Natural killer cell (primary cell): ENCODE measurements at regions not wholly inside any gene's neighbourhood (a gene's known extent, or its start where the extent isn't known, plus 50 kb on each side); places are given as distances from the start of the nearest gene placed in this dataset.

Experiments used
- ATAC-seq, 3 donors: fragments of 150-1000 bp in 2 of 3; fragments of 200-7000 bp in 1 of 3; cut with Tn5 transposase; 1 replicate in 1 of 3; 2 replicates in 2 of 3; pipeline ENCODE4 v1.10.0; 2021; ENCODE audit warnings: mild to moderate bottlenecking in 2 of 3, moderate library complexity in 2 of 3
- DNase-seq, 2 donors: peaks; one replicate each; pipeline versions ENCODE4 v3.0.0 to v3.0.0-alpha.2; 2013 to 2021; ENCODE audit warnings: mixed read lengths in 1 of 2
- H3K27ac ChIP-seq: one replicate; pipeline ENCODE4 v1.5.1; 2013; ENCODE audit warnings: mild to moderate bottlenecking, low read length
- H3K27me3 ChIP-seq: one replicate; pipeline ENCODE4 v1.6.1; 2013; ENCODE audit warnings: low read length; ENCODE audit not compliant: control insufficient read depth, insufficient read depth
- H3K36me3 ChIP-seq: one replicate; pipeline ENCODE4 v1.6.1; 2013; ENCODE audit warnings: low read length; ENCODE audit not compliant: control insufficient read depth, insufficient read depth
- H3K4me1 ChIP-seq: one replicate; pipeline ENCODE4 v1.6.1; 2013; ENCODE audit warnings: low read length; ENCODE audit not compliant: control insufficient read depth, insufficient read depth
- H3K4me3 ChIP-seq: one replicate; pipeline ENCODE4 v1.5.1; 2013; ENCODE audit warnings: low read length
- H3K9me3 ChIP-seq: one replicate; pipeline ENCODE4 v1.6.1; 2013; ENCODE audit warnings: low read length; ENCODE audit not compliant: control insufficient read depth, insufficient read depth
- H3K27ac Mint-ChIP-seq, 2 donors: one replicate each; pipeline ENCODE4 v1.8.0; 2022; ENCODE audit warnings: mild to moderate bottlenecking in 2 of 2, mixed read lengths in 2 of 2, moderate library complexity in 1 of 2
- H3K27me3 Mint-ChIP-seq, 2 donors: one replicate each; pipeline ENCODE4 v1.8.0; 2022; ENCODE audit warnings: low read depth in 2 of 2, mixed read lengths in 2 of 2
- H3K36me3 Mint-ChIP-seq: one replicate; pipeline ENCODE4 v1.8.0; 2022; ENCODE audit warnings: mixed read lengths
- H3K4me1 Mint-ChIP-seq, 2 donors: one replicate each; pipeline ENCODE4 v1.8.0; 2022; ENCODE audit warnings: mixed read lengths in 2 of 2
- H3K4me3 Mint-ChIP-seq: one replicate; pipeline ENCODE4 v1.8.0; 2022; ENCODE audit warnings: mild to moderate bottlenecking, moderate library complexity, mixed read lengths
- H3K9me3 Mint-ChIP-seq, 2 donors: one replicate each; pipeline ENCODE4 v1.8.0; 2022; ENCODE audit warnings: mixed read lengths in 2 of 2
- WGBS: methylation state at CpG from one replicate; pipeline ENCODE4 v1.1.7; 2013; ENCODE audit warnings: missing lambda C conversion rate; ENCODE audit not compliant: insufficient coverage; 5-methylcytosine and 5-hydroxymethylcytosine counted together
- intact Hi-C: fragments of 100-400 bp; cut with micrococcal nuclease; formaldehyde crosslinking; loops from one replicate; pipeline ENCODE4 v1.14.2; 2022
- TF ChIP-seq, protein P1 (sequence below): fragments of 200-600 bp; IDR thresholded peaks from one replicate; pipeline ENCODE4 v1.8.0; 2022; ENCODE audit warnings: antibody characterized with exemption

DNA sequence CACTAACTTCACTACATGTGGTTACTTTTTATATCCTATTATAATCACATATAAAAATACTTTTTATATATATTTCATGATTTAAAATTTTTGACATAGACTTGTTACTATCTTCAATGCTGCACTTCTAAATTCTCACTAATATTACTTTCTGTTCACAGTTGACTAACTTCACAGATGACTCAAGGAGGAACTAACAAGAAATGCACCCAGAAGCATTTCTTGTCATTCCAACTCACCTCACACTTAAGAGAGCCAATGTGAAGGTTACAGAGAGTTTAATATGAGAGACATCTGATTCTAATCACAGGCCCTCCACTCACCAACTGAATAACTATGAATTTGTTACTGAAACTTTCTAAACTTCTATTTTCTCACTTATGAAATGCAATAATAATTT, 399.8 kb upstream of the SLC8A1 start:
- Histone ChIP-seq H3K27ac (no peak overlapping the region), H3K4me1 (no peaks in the 10 kb centered on the region), H3K27me3 (no peaks in the 10 kb centered on the region), H3K9me3 (peaks cover 2% of the 10 kb centered on the region), H3K36me3 (no peaks in the 10 kb centered on the region), H3K4me3 (no peak overlapping the region)
- H3K4me1 Mint-ChIP-seq = no peaks in the 10 kb centered on the region
- ATAC-seq (no peak), DNase-seq (no peak)
- intact Hi-C loops = no loop called here
- TF ChIP-seq, protein P1, sequence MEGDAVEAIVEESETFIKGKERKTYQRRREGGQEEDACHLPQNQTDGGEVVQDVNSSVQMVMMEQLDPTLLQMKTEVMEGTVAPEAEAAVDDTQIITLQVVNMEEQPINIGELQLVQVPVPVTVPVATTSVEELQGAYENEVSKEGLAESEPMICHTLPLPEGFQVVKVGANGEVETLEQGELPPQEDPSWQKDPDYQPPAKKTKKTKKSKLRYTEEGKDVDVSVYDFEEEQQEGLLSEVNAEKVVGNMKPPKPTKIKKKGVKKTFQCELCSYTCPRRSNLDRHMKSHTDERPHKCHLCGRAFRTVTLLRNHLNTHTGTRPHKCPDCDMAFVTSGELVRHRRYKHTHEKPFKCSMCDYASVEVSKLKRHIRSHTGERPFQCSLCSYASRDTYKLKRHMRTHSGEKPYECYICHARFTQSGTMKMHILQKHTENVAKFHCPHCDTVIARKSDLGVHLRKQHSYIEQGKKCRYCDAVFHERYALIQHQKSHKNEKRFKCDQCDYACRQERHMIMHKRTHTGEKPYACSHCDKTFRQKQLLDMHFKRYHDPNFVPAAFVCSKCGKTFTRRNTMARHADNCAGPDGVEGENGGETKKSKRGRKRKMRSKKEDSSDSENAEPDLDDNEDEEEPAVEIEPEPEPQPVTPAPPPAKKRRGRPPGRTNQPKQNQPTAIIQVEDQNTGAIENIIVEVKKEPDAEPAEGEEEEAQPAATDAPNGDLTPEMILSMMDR = no peak
- no peaks in the 10 kb centered on the region for H3K36me3 Mint-ChIP-seq
- no peak overlapping the region for H3K4me3 Mint-ChIP-seq
- no peaks in the 10 kb centered on the region for H3K27me3 Mint-ChIP-seq
- no peak overlapping the region for H3K27ac Mint-ChIP-seq
- peaks cover 15 to 20% of the 10 kb centered on the region in 2 donors for H3K9me3 Mint-ChIP-seq

DNA sequence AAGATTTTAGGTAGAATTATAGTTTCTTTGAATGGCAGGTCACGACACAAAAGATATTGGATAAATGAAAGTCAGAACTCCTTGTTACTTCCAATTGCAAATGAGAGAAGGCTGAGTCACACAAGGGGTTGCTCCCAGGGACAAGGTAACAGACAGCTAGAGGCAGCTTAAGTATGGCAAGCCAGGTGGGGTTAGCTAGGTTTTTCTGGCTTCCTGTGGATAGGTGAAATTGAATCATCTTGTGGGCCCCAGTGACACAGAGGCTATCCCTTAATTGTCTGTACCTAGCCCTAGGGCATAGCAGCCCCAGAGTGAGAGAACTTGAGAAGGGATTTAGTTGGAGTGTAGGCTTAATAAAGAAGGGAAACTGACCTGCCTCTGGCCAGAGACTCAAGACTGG, 407.7 kb upstream of the SLC8A1 start:
- intact Hi-C loops = no loop called here
- Histone ChIP-seq H3K4me3 (no peak overlapping the region), H3K9me3 (no peaks in the 10 kb centered on the region), H3K27me3 (no peaks in the 10 kb centered on the region), H3K4me1 (no peaks in the 10 kb centered on the region), H3K36me3 (no peaks in the 10 kb centered on the region), H3K27ac (no peak overlapping the region)
- Mint-ChIP-seq H3K4me3 (no peak overlapping the region), H3K9me3 (peaks cover 2 to 9% of the 10 kb centered on the region in 2 donors), H3K36me3 (no peaks in the 10 kb centered on the region), H3K27me3 (no peaks in the 10 kb centered on the region), H3K27ac (no peak overlapping the region), H3K4me1 (no peaks in the 10 kb centered on the region)
- TF ChIP-seq, protein P1 = no peak
- 81% methylated on average over 1 of the region's 1 CpG for WGBS
- no peak for DNase-seq
- ATAC-seq = no peak

DNA sequence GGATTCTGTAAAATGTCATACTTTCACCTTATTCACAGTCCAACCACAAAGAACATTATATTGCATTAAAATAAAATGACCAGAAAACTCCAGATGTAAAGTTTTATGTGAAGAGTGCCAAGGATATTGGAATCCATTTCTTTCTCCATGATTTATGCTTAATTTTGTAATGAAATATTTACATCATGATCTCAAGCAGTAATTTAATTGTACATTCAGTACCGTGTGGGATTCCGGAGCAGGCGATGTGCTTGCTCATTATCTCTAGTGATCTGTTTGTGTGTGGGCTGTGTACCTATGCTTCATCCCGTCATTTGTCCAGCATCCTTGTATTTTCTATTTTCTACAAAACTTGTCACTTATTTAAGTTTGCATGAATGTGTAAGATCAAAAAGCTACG, 415.9 kb upstream of the SLC8A1 start:
- Histone ChIP-seq H3K27me3 (no peaks in the 10 kb centered on the region), H3K4me1 (no peaks in the 10 kb centered on the region), H3K27ac (no peak overlapping the region), H3K9me3 (no peaks in the 10 kb centered on the region), H3K36me3 (no peaks in the 10 kb centered on the region), H3K4me3 (no peak overlapping the region)
- peaks cover 2 to 4% of the 10 kb centered on the region in 2 donors for H3K9me3 Mint-ChIP-seq
- no peaks in the 10 kb centered on the region for H3K36me3 Mint-ChIP-seq
- DNase-seq (no peak), ATAC-seq (no peak)
- 73% methylated on average over 5 of the region's 5 CpGs for WGBS
- no peaks in the 10 kb centered on the region for H3K27me3 Mint-ChIP-seq
- intact Hi-C loops = no loop called here
- no peak overlapping the region for H3K4me3 Mint-ChIP-seq
- TF ChIP-seq, protein P1 = no peak
- no peaks in the 10 kb centered on the region for H3K4me1 Mint-ChIP-seq
- H3K27ac Mint-ChIP-seq = no peak overlapping the region

DNA sequence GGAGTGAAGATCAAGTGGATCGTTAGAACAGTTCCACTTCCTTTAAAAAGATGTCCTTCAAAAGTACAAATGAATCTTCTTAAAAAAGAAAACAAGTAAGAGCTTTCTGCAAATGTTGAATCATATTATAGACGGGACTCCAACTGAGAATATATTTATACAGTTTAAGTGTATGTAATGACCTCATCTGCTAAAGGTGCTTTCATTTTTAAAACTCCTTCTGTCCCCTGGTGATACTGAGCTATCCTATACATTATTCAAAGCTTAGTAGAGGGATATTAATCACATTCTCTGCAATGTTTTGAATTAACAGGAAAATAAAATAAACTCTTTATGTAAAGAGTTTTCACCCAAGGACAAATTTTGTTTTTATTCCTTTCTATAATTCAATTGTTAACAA, 420.7 kb upstream of the SLC8A1 start:
- Mint-ChIP-seq H3K27ac (no peak overlapping the region), H3K9me3 (peaks cover 2 to 7% of the 10 kb centered on the region in 2 donors), H3K27me3 (no peaks in the 10 kb centered on the region), H3K4me3 (no peak overlapping the region), H3K4me1 (no peaks in the 10 kb centered on the region), H3K36me3 (no peaks in the 10 kb centered on the region)
- Histone ChIP-seq H3K9me3 (no peaks in the 10 kb centered on the region), H3K27me3 (no peaks in the 10 kb centered on the region), H3K36me3 (no peaks in the 10 kb centered on the region), H3K27ac (no peak overlapping the region), H3K4me3 (no peak overlapping the region), H3K4me1 (no peaks in the 10 kb centered on the region)
- intact Hi-C loops = no loop called here
- no CpG with 5 or more reads among the region's 2 CpGs for WGBS
- no peak for DNase-seq
- TF ChIP-seq, protein P1 = no peak
- ATAC-seq = no peak
